ENCODE measurements at regions not wholly inside any gene's neighbourhood (a gene's known extent, or its start where the extent isn't known, plus 50 kb on each side); places are given as distances from the start of the nearest gene placed in this dataset.
"Not testable (repeated sequence)": the region's sequence is repeated elsewhere in the genome, so short reads cannot be mapped to it uniquely, and the experiment has no call there.

GRCh38 chr1:229007701-229008100 lies 263.2 kb upstream of the RAB4A start (continued):
- no peak for TF ChIP-seq CHD2 (IDR thresholded peaks at IDR 0.05; ENCODE audit: low read depth, low read length)
- no peak for TF ChIP-seq CCAR2 (optimal IDR thresholded peaks at IDR 0.05; ENCODE audit: low read depth, low read length)
- TF ChIP-seq LBX2 (CRISPR knock-in tag; IDR thresholded peaks at IDR 0.05; ENCODE audit: borderline replicate concordance): no peak
- TF ChIP-seq FOXA3 (CRISPR knock-in tag; IDR thresholded peaks at IDR 0.05): no peak
- no peak for TF ChIP-seq ZFP62 (CRISPR knock-in tag; IDR thresholded peaks at IDR 0.05)
- no peak for TF ChIP-seq ZNF569 (CRISPR knock-in tag; IDR thresholded peaks at IDR 0.05; ENCODE audit: borderline replicate concordance)
- no peak for TF ChIP-seq MTA3 (CRISPR knock-in tag; IDR thresholded peaks at IDR 0.05)
- no peak for TF ChIP-seq PAWR (CRISPR knock-in tag; IDR thresholded peaks at IDR 0.05; ENCODE audit: borderline replicate concordance)
- TF ChIP-seq, protein P1, sequence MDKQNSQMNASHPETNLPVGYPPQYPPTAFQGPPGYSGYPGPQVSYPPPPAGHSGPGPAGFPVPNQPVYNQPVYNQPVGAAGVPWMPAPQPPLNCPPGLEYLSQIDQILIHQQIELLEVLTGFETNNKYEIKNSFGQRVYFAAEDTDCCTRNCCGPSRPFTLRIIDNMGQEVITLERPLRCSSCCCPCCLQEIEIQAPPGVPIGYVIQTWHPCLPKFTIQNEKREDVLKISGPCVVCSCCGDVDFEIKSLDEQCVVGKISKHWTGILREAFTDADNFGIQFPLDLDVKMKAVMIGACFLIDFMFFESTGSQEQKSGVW (CRISPR knock-in tag; IDR thresholded peaks at IDR 0.05; ENCODE audit: borderline replicate concordance): no peak
- TF ChIP-seq, protein P2, sequence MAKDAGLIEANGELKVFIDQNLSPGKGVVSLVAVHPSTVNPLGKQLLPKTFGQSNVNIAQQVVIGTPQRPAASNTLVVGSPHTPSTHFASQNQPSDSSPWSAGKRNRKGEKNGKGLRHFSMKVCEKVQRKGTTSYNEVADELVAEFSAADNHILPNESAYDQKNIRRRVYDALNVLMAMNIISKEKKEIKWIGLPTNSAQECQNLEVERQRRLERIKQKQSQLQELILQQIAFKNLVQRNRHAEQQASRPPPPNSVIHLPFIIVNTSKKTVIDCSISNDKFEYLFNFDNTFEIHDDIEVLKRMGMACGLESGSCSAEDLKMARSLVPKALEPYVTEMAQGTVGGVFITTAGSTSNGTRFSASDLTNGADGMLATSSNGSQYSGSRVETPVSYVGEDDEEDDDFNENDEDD (CRISPR knock-in tag; IDR thresholded peaks at IDR 0.05; ENCODE audit: borderline replicate concordance): no peak
- no peak for TF ChIP-seq ZNF253 (CRISPR knock-in tag; IDR thresholded peaks at IDR 0.05; ENCODE audit: borderline replicate concordance)
- TF ChIP-seq, protein P3, sequence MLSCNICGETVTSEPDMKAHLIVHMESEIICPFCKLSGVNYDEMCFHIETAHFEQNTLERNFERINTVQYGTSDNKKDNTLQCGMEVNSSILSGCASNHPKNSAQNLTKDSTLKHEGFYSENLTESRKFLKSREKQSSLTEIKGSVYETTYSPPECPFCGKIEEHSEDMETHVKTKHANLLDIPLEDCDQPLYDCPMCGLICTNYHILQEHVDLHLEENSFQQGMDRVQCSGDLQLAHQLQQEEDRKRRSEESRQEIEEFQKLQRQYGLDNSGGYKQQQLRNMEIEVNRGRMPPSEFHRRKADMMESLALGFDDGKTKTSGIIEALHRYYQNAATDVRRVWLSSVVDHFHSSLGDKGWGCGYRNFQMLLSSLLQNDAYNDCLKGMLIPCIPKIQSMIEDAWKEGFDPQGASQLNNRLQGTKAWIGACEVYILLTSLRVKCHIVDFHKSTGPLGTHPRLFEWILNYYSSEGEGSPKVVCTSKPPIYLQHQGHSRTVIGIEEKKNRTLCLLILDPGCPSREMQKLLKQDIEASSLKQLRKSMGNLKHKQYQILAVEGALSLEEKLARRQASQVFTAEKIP (CRISPR knock-in tag; IDR thresholded peaks at IDR 0.05; ENCODE audit: borderline replicate concordance): no peak
- no peak for TF ChIP-seq FIP1L1 (IDR thresholded peaks at IDR 0.05; ENCODE audit: borderline replicate concordance, insufficient read depth, low read depth, low read length)

DNA sequence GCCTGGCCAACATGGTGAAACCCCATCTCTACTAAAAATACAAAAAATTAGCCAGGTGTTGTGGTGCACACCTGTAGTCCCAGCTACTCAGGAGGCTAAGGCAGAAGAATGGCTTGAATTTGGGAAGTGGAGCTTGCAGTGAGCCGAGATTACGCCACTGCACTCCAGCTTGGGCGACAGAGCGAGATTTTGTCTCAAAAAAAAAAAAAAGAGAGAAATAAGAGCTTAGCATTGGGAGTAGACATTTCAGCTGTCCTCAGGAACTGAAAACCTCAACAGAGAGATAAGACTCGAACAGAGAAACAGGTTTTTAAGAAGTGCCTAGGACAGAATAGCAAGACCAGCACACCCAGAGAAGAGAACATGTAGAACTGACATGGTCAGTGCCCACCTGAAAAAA lies 262.6 kb upstream of the RAB4A start:
- CTCF ChIA-PET (ENCODE audit: low intra/inter-chr PET ratio, low total read pairs); H3K9me3 ChIP-seq (ENCODE audit: low read length); H2AFZ ChIP-seq (ENCODE audit: low read length); intact Hi-C loops (cut with micrococcal nuclease; ENCODE audit: unreplicated experiment); H3K9ac ChIP-seq (ENCODE audit: insufficient read depth, low read depth, low read length); H3K79me2 ChIP-seq (ENCODE audit: insufficient read depth, low read length); ATAC-seq; in situ Hi-C loops (cut with HindIII; ENCODE audit: extremely low pct_ligation_motif_present, low pct_unique_long_range_greater_than_20kb); H3K4me3 ChIP-seq (replicated peaks in 1 of 3; ENCODE audit: insufficient read depth in 1 of 3, low read depth in 2 of 3, low read length in 3 of 3); H3K27me3 ChIP-seq (ENCODE audit: control insufficient read depth in 1 of 2, insufficient read depth in 2 of 2, low read length in 2 of 2); H4K20me1 ChIP-seq (ENCODE audit: insufficient read depth, low read length); DNase-seq (ENCODE audit: low spot score); FAIRE-seq; POLR2A ChIA-PET; H3K4me2 ChIP-seq (ENCODE audit: low read depth, low read length); H3K36me3 ChIP-seq (replicated peaks in 1 of 2; ENCODE audit: control insufficient read depth in 1 of 2, insufficient read depth in 2 of 2, low read length in 2 of 2); H3K27ac ChIP-seq (ENCODE audit: extremely low read length, insufficient read depth, low read length); BruUV-seq (replicated peaks): not testable (repeated sequence)
- peaks cover 30% of the 10 kb centered on the region for H3K4me1 ChIP-seq (ENCODE audit: insufficient read depth, low read length)
- WGBS (ENCODE audit: low lambda C conversion rate): 82% methylated on average over 5 of the region's 5 CpGs

Measured in HepG2 (cell line).